VCaP (cell line): ENCODE measurements at regions not wholly inside any gene's neighbourhood (a gene's known extent, or its start where the extent isn't known, plus 50 kb on each side); places are given as distances from the start of the nearest gene placed in this dataset.

Source experiments
- H3K27ac ChIP-seq: fragments of 450-650 bp; 2 replicates; pipeline ENCODE4 v1.5.1; 2017
- CTCF ChIP-seq: fragments of 450-650 bp; conservative IDR thresholded peaks from 2 replicates; pipeline ENCODE4 v1.5.1; 2017; ENCODE audit warnings: mild to moderate bottlenecking, moderate library complexity

- H3K27ac ChIP-seq, result peak overlapping the region; percentile 84
- no peak for TF ChIP-seq CTCF
Measured at GRCh38 chr14:49478784-49479183, 107.4 kb downstream of the RPS29 start.

GRCh38 chr14:49467091-49467490 is 119.1 kb downstream of the RPS29 start:
- H3K27ac ChIP-seq, result no peak overlapping the region
- TF ChIP-seq CTCF, result no peak

GRCh38 chr14:49464885-49465284 is 121.3 kb downstream of the RPS29 start:
- H3K27ac ChIP-seq, result no peak overlapping the region

GRCh38 chr14:49463146-49463545 is 123.0 kb downstream of the RPS29 start:
- no peak overlapping the region for H3K27ac ChIP-seq
- TF ChIP-seq CTCF, result no peak

More at GRCh38 chr14:49464885-49465284, 121.3 kb downstream of the RPS29 start:
- TF ChIP-seq CTCF, result no peak; the same call in 1 of the 2 replicates

- TF ChIP-seq CTCF, result peak; percentile 79
- peak overlapping the region; percentile 72 for H3K27ac ChIP-seq
Measured at GRCh38 chr14:49461529-49462401, 124.4 kb downstream of the RPS29 start.

GRCh38 chr14:49460662-49461061 is 125.5 kb downstream of the RPS29 start:
- peak overlapping the region; percentile 72 for H3K27ac ChIP-seq
- TF ChIP-seq CTCF, result no peak

GRCh38 chr14:49456589-49456988 is 129.6 kb downstream of the RPS29 start:
- no peak overlapping the region for H3K27ac ChIP-seq
- TF ChIP-seq CTCF, result no peak
